PC-3 (cell line): ENCODE measurements at regions not wholly inside any gene's neighbourhood (a gene's known extent, or its start where the extent isn't known, plus 50 kb on each side); places are given as distances from the start of the nearest gene placed in this dataset.

ENCODE experiments used
- ATAC-seq: fragments of 200-7000 bp; cut with Tn5 transposase; 2 replicates; pipeline ENCODE4 v1.9.1; 2020; ENCODE audit warnings: mild to moderate bottlenecking, moderate library complexity
- BruUV-seq: library from RNA; stranded (reverse); fragments of 400-500 nt; replicated peaks from 2 replicates; lab custom pipeline; 2021; lab: Mats Ljungman, UMichigan
- CTCF ChIA-PET: fragments of 300-600 bp; sonication (Branson Sonifier 250); formaldehyde crosslinking; loops from one replicate; lab custom pipeline; 2022; ENCODE audit warnings: antibody characterized with exemption; lab: Charles Lee
- POLR2A ChIA-PET: fragments of 300-600 bp; sonication (Branson Sonifier 250); formaldehyde crosslinking; loops from one replicate; lab custom pipeline; 2022; ENCODE audit warnings: antibody characterized with exemption; ENCODE audit not compliant: unreplicated experiment; lab: Charles Lee
- DNase-seq: peaks from one replicate; pipeline ENCODE4 v3.0.0-alpha.2; 2015
- H2AFZ ChIP-seq: fragments of 300-600 bp; sonication (generic); 2 replicates; pipeline ENCODE4 v1.6.0; 2016; ENCODE audit warnings: antibody characterized with exemption, low read length
- H3F3A ChIP-seq: fragments of 300-600 bp; sonication (generic); one replicate; pipeline ENCODE4 v1.6.0; 2017; ENCODE audit warnings: antibody characterized with exemption, low read length, control low read depth, mild to moderate bottlenecking; ENCODE audit not compliant: unreplicated experiment
- H3K27ac ChIP-seq: fragments of 300-600 bp; sonication (generic); 2 replicates; pipeline ENCODE4 v1.5.1; 2016; ENCODE audit warnings: mild to moderate bottlenecking, low read length
- H3K27me3 ChIP-seq: fragments of 300-600 bp; sonication (generic); 2 replicates; pipeline ENCODE4 v1.6.1; 2016; ENCODE audit warnings: low read length, mixed read lengths
- H3K36me3 ChIP-seq: fragments of 300-600 bp; sonication (generic); 2 replicates; pipeline ENCODE4 v1.6.1; 2016; ENCODE audit warnings: low read depth, mixed run types, low read length, mixed read lengths
- H3K4me1 ChIP-seq: fragments of 300-600 bp; sonication (generic); 2 replicates; pipeline ENCODE4 v1.5.1; 2016; ENCODE audit warnings: low read length; ENCODE audit not compliant: insufficient read depth
- H3K4me2 ChIP-seq: fragments of 300-600 bp; sonication (generic); 2 replicates; pipeline ENCODE4 v1.6.0; 2016; ENCODE audit warnings: low read length
- H3K4me3 ChIP-seq: fragments of 300-600 bp; sonication (generic); 2 replicates; pipeline ENCODE4 v1.5.1; 2016; ENCODE audit warnings: mild to moderate bottlenecking, low read length, mixed read lengths
- H3K79me2 ChIP-seq: fragments of 300-600 bp; sonication (generic); 2 replicates; pipeline ENCODE4 v1.6.1; 2017; ENCODE audit warnings: low read length, mixed read lengths
- H3K9ac ChIP-seq: fragments of 300-600 bp; sonication (generic); 2 replicates; pipeline ENCODE4 v1.6.0; 2016; ENCODE audit warnings: mild to moderate bottlenecking, low read length
- H3K9me2 ChIP-seq: fragments of 300-600 bp; sonication (generic); replicated peaks from 2 replicates; pipeline ENCODE4 v1.6.1; 2016; ENCODE audit warnings: mixed run types, low read length, mixed read lengths
- H3K9me3 ChIP-seq: fragments of 300-600 bp; sonication (generic); 2 replicates; pipeline ENCODE4 v1.6.1; 2016; ENCODE audit warnings: low read length, mixed read lengths
- H4K20me1 ChIP-seq: fragments of 300-600 bp; sonication (generic); 2 replicates; pipeline ENCODE4 v1.6.1; 2016; ENCODE audit warnings: low read length, mixed read lengths
- CTCF ChIP-seq: fragments of 300-600 bp; sonication (generic); conservative IDR thresholded peaks from 2 replicates; pipeline ENCODE4 v1.5.1; 2017; ENCODE audit warnings: antibody characterized with exemption, low read depth, mild to moderate bottlenecking, low read length
- EZH2 ChIP-seq: fragments of 300-600 bp; sonication (generic); IDR thresholded peaks from one replicate; pipeline ENCODE4 v1.6.1; 2017; ENCODE audit warnings: antibody characterized with exemption, mild to moderate bottlenecking, low read length; ENCODE audit not compliant: unreplicated experiment
- EZH2phosphoT487 ChIP-seq: fragments of 300-600 bp; sonication (generic); IDR thresholded peaks from 2 replicates; pipeline ENCODE4 v1.6.1; 2018; ENCODE audit warnings: mild to moderate bottlenecking, antibody characterized with exemption, low read length, borderline replicate concordance
- intact Hi-C: fragments of 100-400 bp; cut with micrococcal nuclease; formaldehyde crosslinking; loops from 2 replicates; pipeline ENCODE4 v1.9.0; 2023

- TF ChIP-seq EZH2, result no peak
- TF ChIP-seq CTCF, result no peak
- TF ChIP-seq EZH2phosphoT487, result no peak
- no peaks in the 10 kb centered on the region for H4K20me1 ChIP-seq
- ATAC-seq (no peak), DNase-seq (no peak)
- H2AFZ ChIP-seq, result no peak overlapping the region
- BruUV-seq, result no TSS peak
- H3K27me3 ChIP-seq, result no peaks in the 10 kb centered on the region
- H3K79me2 ChIP-seq, result no peaks in the 10 kb centered on the region
- no peaks in the 10 kb centered on the region for H3K9me3 ChIP-seq
- intact Hi-C loops, result no loop called here
- H3K4me1 ChIP-seq, result no peaks in the 10 kb centered on the region
- H3F3A ChIP-seq, result no peaks in the 10 kb centered on the region
- no peak overlapping the region for H3K27ac ChIP-seq
- ChIA-PET POLR2A (no interaction called here), CTCF (no interaction called here)
- H3K36me3 ChIP-seq, result no peaks in the 10 kb centered on the region
- no peak overlapping the region for H3K4me2 ChIP-seq
- H3K9me2 ChIP-seq, result no peaks in the 10 kb centered on the region
- no peak overlapping the region for H3K4me3 ChIP-seq
- no peak overlapping the region for H3K9ac ChIP-seq
Observed at GRCh38 chr16:26374279-26374925, 682.6 kb downstream of the HS3ST4 start.

- TF ChIP-seq CTCF, result no peak
- TF ChIP-seq EZH2phosphoT487, result no peak
- no peak for TF ChIP-seq EZH2
- Histone ChIP-seq H3K9me3 (no peaks in the 10 kb centered on the region), H2AFZ (no peak overlapping the region), H4K20me1 (no peaks in the 10 kb centered on the region), H3K36me3 (no peaks in the 10 kb centered on the region), H3K4me2 (no peak overlapping the region), H3K9ac (no peak overlapping the region), H3K4me3 (no peak overlapping the region), H3F3A (no peaks in the 10 kb centered on the region), H3K27ac (no peak overlapping the region), H3K4me1 (no peaks in the 10 kb centered on the region), H3K9me2 (no peaks in the 10 kb centered on the region), H3K27me3 (no peaks in the 10 kb centered on the region), H3K79me2 (no peaks in the 10 kb centered on the region)
- DNase-seq (no peak), ATAC-seq (no peak)
- intact Hi-C loops, result no loop called here
- ChIA-PET CTCF (no interaction called here), POLR2A (no interaction called here)
- no TSS peak for BruUV-seq
Observed at GRCh38 chr16:26382586-26382985, 684.1 kb upstream of the C16orf82 start.

- Histone ChIP-seq H3K79me2 (no peaks in the 10 kb centered on the region), H3K4me3 (no peak overlapping the region), H3K9me3 (no peaks in the 10 kb centered on the region), H3K9me2 (no peaks in the 10 kb centered on the region), H3K27me3 (no peaks in the 10 kb centered on the region), H3K27ac (no peak overlapping the region), H3K4me1 (no peaks in the 10 kb centered on the region), H4K20me1 (no peaks in the 10 kb centered on the region), H3K9ac (no peak overlapping the region), H3K4me2 (no peak overlapping the region), H3K36me3 (no peaks in the 10 kb centered on the region), H2AFZ (no peak overlapping the region), H3F3A (no peaks in the 10 kb centered on the region)
- intact Hi-C loops, result no loop called here
- TF ChIP-seq EZH2 (no peak), EZH2phosphoT487 (no peak), CTCF (no peak)
- ChIA-PET POLR2A (no interaction called here), CTCF (no interaction called here)
- no TSS peak for BruUV-seq
- no peak for DNase-seq
- ATAC-seq, result no peak
Observed at GRCh38 chr16:26386096-26386495, 680.6 kb upstream of the C16orf82 start.
